Esophagus squamous epithelium (tissue), 4 donors: ENCODE measurements at regions not wholly inside any gene's neighbourhood (a gene's known extent, or its start where the extent isn't known, plus 50 kb on each side); places are given as distances from the start of the nearest gene placed in this dataset.

Experiments
- CTCF ChIP-seq, 6 experiments: fragments of 450-650 bp in 4 of 6; fragments of 200-600 bp in 2 of 6; sonication (generic) in 2 of 6; IDR thresholded peaks; one replicate each; pipeline ENCODE4 v1.5.1; 2016 to 2019; ENCODE audit warnings: antibody characterized with exemption in 6 of 6, mild to moderate bottlenecking in 4 of 6, moderate library complexity in 4 of 6
- POLR2A ChIP-seq, 4 donors: fragments of 450-650 bp; IDR thresholded peaks; one replicate each; pipeline ENCODE4 v1.6.1; 2017; ENCODE audit warnings: antibody characterized with exemption in 4 of 4, mild to moderate bottlenecking in 4 of 4, moderate library complexity in 3 of 4

- no peak for TF ChIP-seq CTCF (IDR thresholded peaks at IDR 0.05)
- no peak for TF ChIP-seq POLR2A (IDR thresholded peaks at IDR 0.05)
These were observed 648.1 kb downstream of the FSCB start for GRCh38 chr14:43858981-43859380.
